SK-N-SH (cell line): ENCODE measurements at regions not wholly inside any gene's neighbourhood (a gene's known extent, or its start where the extent isn't known, plus 50 kb on each side); places are given as distances from the start of the nearest gene placed in this dataset.

Experiments used
- CTCF ChIA-PET: fragments of 300-600, 350-600 bp; formaldehyde crosslinking; extraction: SDS; loops from one replicate; lab custom pipeline; 2021; lab: Yijun Ruan, JAX
- POLR2A ChIA-PET: fragments of 350-600 bp; sonication (Branson Sonifier 250); formaldehyde crosslinking; extraction: SDS; loops from one replicate; lab custom pipeline; 2020; ENCODE audit warnings: antibody characterized with exemption, inconsistent platforms; lab: Yijun Ruan, JAX
- DNase-seq: peaks from one replicate; pipeline ENCODE4 v3.0.0; 2012
- H2AFZ ChIP-seq: fragments of 200-600 bp; sonication (generic); 2 replicates; pipeline ENCODE4 v1.8.1; 2016; ENCODE audit warnings: antibody characterized with exemption, mild to moderate bottlenecking, low read depth
- H3F3A ChIP-seq: fragments of 200-600 bp; sonication (generic); replicated peaks from 2 replicates; pipeline ENCODE3; 2016; ENCODE audit warnings: antibody characterized with exemption, mild to moderate bottlenecking; ENCODE audit not compliant: insufficient read depth
- H3K27ac ChIP-seq, 2 experiments: fragments of 200-500 bp in 1 of 2; fragments of 200-600 bp in 1 of 2; sonication (Bioruptor generic) in 1 of 2; sonication (generic), shearing (Covaris generic) in 1 of 2; 2 replicates each; pipeline versions ENCODE4 v1.5.1 to v1.6.1; 2014 to 2016; ENCODE audit warnings: low read depth in 2 of 2, inconsistent platforms in 1 of 2, low read length in 1 of 2, mild to moderate bottlenecking in 1 of 2, mixed read lengths in 1 of 2
- H3K27me3 ChIP-seq: fragments of 200-600 bp; sonication (generic), shearing (Covaris generic); 2 replicates; pipeline ENCODE4 v1.6.1; 2016; ENCODE audit warnings: mixed run types; ENCODE audit not compliant: insufficient read depth
- H3K36me3 ChIP-seq, 2 experiments: fragments of 200-500 bp in 1 of 2; fragments of 200-600 bp in 1 of 2; sonication (Bioruptor generic) in 1 of 2; sonication (generic) in 1 of 2; replicated peaks in 1 of 2; 2 replicates each; pipeline versions ENCODE3 to v1.5.1; 2014 to 2016; ENCODE audit warnings: low read length in 1 of 2, mild to moderate bottlenecking in 1 of 2; ENCODE audit not compliant: insufficient read depth in 2 of 2, control insufficient read depth in 1 of 2
- H3K4me1 ChIP-seq, 2 experiments: fragments of 200-500 bp in 1 of 2; fragments of 200-600 bp in 1 of 2; sonication (Bioruptor generic) in 1 of 2; sonication (generic), shearing (Covaris generic) in 1 of 2; 2 replicates each; pipeline versions ENCODE4 v1.5.1 to v1.6.1; 2014 to 2016; ENCODE audit warnings: low read depth in 1 of 2, low read length in 1 of 2, mixed run types in 1 of 2; ENCODE audit not compliant: insufficient read depth in 2 of 2, control insufficient read depth in 1 of 2
- H3K4me2 ChIP-seq: fragments of 200-600 bp; sonication (generic), shearing (Covaris generic); 2 replicates; pipeline ENCODE4 v1.6.1; 2017; ENCODE audit warnings: mixed run types
- H3K4me3 ChIP-seq, 2 experiments: fragments of 200-500 bp in 1 of 2; fragments of 200-600 bp in 1 of 2; sonication (Bioruptor generic) in 1 of 2; sonication (generic), shearing (Covaris generic) in 1 of 2; 2 replicates each; pipeline versions ENCODE4 v1.5.1 to v1.8.1; 2014 to 2016; ENCODE audit warnings: low read depth in 2 of 2, inconsistent platforms in 1 of 2, low read length in 1 of 2, mild to moderate bottlenecking in 1 of 2, mixed read lengths in 1 of 2, moderate library complexity in 1 of 2
- H3K79me2 ChIP-seq: fragments of 200-600 bp; sonication (generic); 2 replicates; pipeline ENCODE4 v1.8.1; 2017; ENCODE audit warnings: mild to moderate bottlenecking; ENCODE audit not compliant: insufficient read depth
- H3K9ac ChIP-seq: fragments of 200-600 bp; sonication (generic); 2 replicates; pipeline ENCODE4 v1.6.1; 2017; ENCODE audit warnings: mixed run types
- H3K9me2 ChIP-seq: fragments of 200-600 bp; sonication (generic); 2 replicates; pipeline ENCODE4 v1.6.1; 2017; ENCODE audit warnings: mixed run types
- H3K9me3 ChIP-seq: fragments of 200-600 bp; sonication (generic); 2 replicates; pipeline ENCODE4 v1.6.1; 2017; ENCODE audit warnings: mixed run types, mild to moderate bottlenecking, moderate library complexity
- H4K20me1 ChIP-seq: fragments of 200-600 bp; sonication (generic); 2 replicates; pipeline ENCODE4 v1.6.1; 2017; ENCODE audit warnings: mild to moderate bottlenecking, mixed run types; ENCODE audit not compliant: insufficient read depth
- CTCF ChIP-seq: fragments of 200-600 bp; sonication (generic); IDR thresholded peaks from 2 replicates; pipeline ENCODE4 v1.6.1; 2017; ENCODE audit warnings: antibody characterized with exemption, mild to moderate bottlenecking, moderate library complexity
- ELF1 ChIP-seq: IDR thresholded peaks from 2 replicates; pipeline ENCODE4 v1.4.0; 2012
- EP300 ChIP-seq, 2 experiments: IDR thresholded peaks; 2 replicates each; pipeline versions ENCODE4 v1.4.0 to v1.6.1; 2012; ENCODE audit warnings: borderline replicate concordance in 1 of 2, low read depth in 1 of 2, low read length in 1 of 2
- EZH2phosphoT487 ChIP-seq: fragments of 200-600 bp; sonication (generic); IDR thresholded peaks from 2 replicates; pipeline ENCODE4 v1.6.1; 2017; ENCODE audit warnings: low read depth, mixed run types, mild to moderate bottlenecking, antibody characterized with exemption, moderate library complexity, borderline replicate concordance
- FOXM1 ChIP-seq: IDR thresholded peaks from 2 replicates; pipeline ENCODE4 v1.4.0; 2012; ENCODE audit warnings: low read depth, mild to moderate bottlenecking
- GATA2 ChIP-seq: sonication (generic); formaldehyde crosslinking; IDR thresholded peaks from 2 replicates; pipeline ENCODE4 v1.5.0; 2020; ENCODE audit warnings: mild to moderate bottlenecking, missing genetic modification reagents
- NFIC ChIP-seq: IDR thresholded peaks from 2 replicates; pipeline ENCODE4 v1.4.0; 2012; ENCODE audit warnings: borderline replicate concordance
- PBX3 ChIP-seq: IDR thresholded peaks from 2 replicates; pipeline ENCODE4; 2012
- RAD21 ChIP-seq: IDR thresholded peaks from 2 replicates; pipeline ENCODE4 v1.6.1; 2012; ENCODE audit warnings: mild to moderate bottlenecking, low read length
- REST ChIP-seq: IDR thresholded peaks from 2 replicates; pipeline ENCODE4 v1.6.1; 2012; ENCODE audit warnings: mild to moderate bottlenecking, low read depth, low read length, moderate library complexity
- RFX5 ChIP-seq: IDR thresholded peaks from 2 replicates; pipeline ENCODE4 v1.6.1; 2012; ENCODE audit warnings: mild to moderate bottlenecking, improper control_type of control experiment, low read length
- RXRA ChIP-seq: IDR thresholded peaks from 2 replicates; pipeline ENCODE4 v1.4.0; 2012; ENCODE audit warnings: low read depth, mild to moderate bottlenecking, borderline replicate concordance
- SIN3A ChIP-seq: IDR thresholded peaks from 2 replicates; pipeline ENCODE4 v1.6.1; 2012; ENCODE audit warnings: low read depth, mild to moderate bottlenecking, low read length, moderate library complexity, borderline replicate concordance
- SMC3 ChIP-seq: IDR thresholded peaks from 2 replicates; pipeline ENCODE4 v1.6.1; 2012; ENCODE audit warnings: low read depth, low read length, improper control_type of control experiment
- TAF1 ChIP-seq: IDR thresholded peaks from 2 replicates; pipeline ENCODE4 v1.6.1; 2012; ENCODE audit warnings: low read depth, mild to moderate bottlenecking, low read length, moderate library complexity, borderline replicate concordance
- USF1 ChIP-seq: IDR thresholded peaks from 2 replicates; pipeline ENCODE4 v1.4.0; 2012; ENCODE audit warnings: low read depth, borderline replicate concordance
- USF2 ChIP-seq: fragments of 150-350 bp; IDR thresholded peaks from 2 replicates; pipeline ENCODE4 v1.6.1; 2017; ENCODE audit warnings: antibody characterized with exemption, low read length, low read depth, borderline replicate concordance
- YY1 ChIP-seq: IDR thresholded peaks from 2 replicates; pipeline ENCODE4 v1.4.0; 2012; ENCODE audit warnings: low read depth, mild to moderate bottlenecking
- ZBTB33 ChIP-seq: IDR thresholded peaks from 2 replicates; pipeline ENCODE4 v1.4.0; 2012; ENCODE audit warnings: low read depth, borderline replicate concordance
- WGBS: methylation state at CpG from one replicate; pipeline ENCODE4 v1.1.6; 2017; ENCODE audit warnings: low lambda C conversion rate; 5-methylcytosine and 5-hydroxymethylcytosine counted together

- Histone ChIP-seq H3K27ac (no peak overlapping the region), H3K79me2 (no peaks in the 10 kb centered on the region), H3K4me3 (no peak overlapping the region), H3K4me1 (peaks cover 0 to 4% of the 10 kb centered on the region in 2 experiments; a peak in 1 of 4 replicates), H3K4me2 (no peak overlapping the region), H3K9me2 (no peaks in the 10 kb centered on the region), H3K9me3 (no peaks in the 10 kb centered on the region), H3K27me3 (no peaks in the 10 kb centered on the region), H3K36me3 (no peaks in the 10 kb centered on the region), H2AFZ (no peak overlapping the region), H4K20me1 (no peaks in the 10 kb centered on the region), H3K9ac (no peak overlapping the region), H3F3A (no peaks in the 10 kb centered on the region)
- CTCF ChIA-PET, result interaction anchor here (0.8 kb wide), 1 partner anchor 16 kb away, joined by 5 read pairs; no protein-coding TSS in a partner anchor
- POLR2A ChIA-PET, result no interaction called here
- TF ChIP-seq USF2, result no peak
- TF ChIP-seq GATA2 (CRISPR knock-in tag), result no peak
- no peak for TF ChIP-seq RFX5
- no peak for TF ChIP-seq ELF1
- TF ChIP-seq SMC3, result no peak
- no peak for TF ChIP-seq SIN3A
- TF ChIP-seq RXRA, result no peak
- TF ChIP-seq PBX3, result no peak
- no peak for TF ChIP-seq EZH2phosphoT487
- TF ChIP-seq REST, result no peak
- no peak for TF ChIP-seq RAD21
- TF ChIP-seq FOXM1, result no peak
- no peak for TF ChIP-seq YY1
- TF ChIP-seq NFIC, result no peak
- no peak for TF ChIP-seq EP300 (IDR thresholded peaks at IDR 0.05; ENCODE audit: borderline replicate concordance in 1 of 2, low read depth in 1 of 2, low read length in 1 of 2)
- TF ChIP-seq CTCF, result no peak
- no peak for TF ChIP-seq TAF1
- TF ChIP-seq USF1, result no peak
- no peak for TF ChIP-seq ZBTB33
- no peak for DNase-seq
- 44% methylated on average over 4 of the region's 4 CpGs for WGBS
These were observed 219.7 kb upstream of the SGO1 start for GRCh38 chr3:20405744-20406143.
